ENCODE measurements at regions not wholly inside any gene's neighbourhood (a gene's known extent, or its start where the extent isn't known, plus 50 kb on each side); places are given as distances from the start of the nearest gene placed in this dataset.

GRCh38 chr4:66073961-66074360 lies 403.7 kb upstream of the EPHA5 start:
- Histone ChIP-seq H3K4me3 (ENCODE audit: low read depth in 2 of 2, low read length in 1 of 2) (no peak overlapping the region), H3K9me3 (no peaks in the 10 kb centered on the region), H3F3A (replicated peaks; ENCODE audit: insufficient read depth) (no peaks in the 10 kb centered on the region), H3K27me3 (ENCODE audit: insufficient read depth) (no peaks in the 10 kb centered on the region), H4K20me1 (ENCODE audit: insufficient read depth) (no peaks in the 10 kb centered on the region), H3K27ac (ENCODE audit: low read depth in 2 of 2, low read length in 1 of 2) (no peak overlapping the region), H3K9ac (no peak overlapping the region), H3K4me2 (no peak overlapping the region), H3K79me2 (ENCODE audit: insufficient read depth) (no peaks in the 10 kb centered on the region), H3K9me2 (no peaks in the 10 kb centered on the region), H3K4me1 (ENCODE audit: control insufficient read depth in 1 of 2, insufficient read depth in 2 of 2, low read depth in 1 of 2, low read length in 1 of 2) (no peaks in the 10 kb centered on the region), H2AFZ (ENCODE audit: low read depth) (no peak overlapping the region), H3K36me3 (replicated peaks in 1 of 2; ENCODE audit: control insufficient read depth in 1 of 2, insufficient read depth in 2 of 2, low read length in 1 of 2) (no peaks in the 10 kb centered on the region)
- CTCF ChIA-PET = no interaction called here
- 21% methylated on average over 2 of the region's 2 CpGs for WGBS (ENCODE audit: low lambda C conversion rate)
- DNase-seq = no peak
- POLR2A ChIA-PET = no interaction called here
- TF ChIP-seq CTCF (IDR thresholded peaks at IDR 0.05) (no peak), TEAD4 (IDR thresholded peaks at IDR 0.05; ENCODE audit: borderline replicate concordance, insufficient read depth) (no peak), ELF1 (IDR thresholded peaks at IDR 0.05) (no peak), IRF3 (IDR thresholded peaks at IDR 0.05; ENCODE audit: low read depth, low read length) (no peak), FOXM1 (IDR thresholded peaks at IDR 0.05; ENCODE audit: low read depth) (no peak), ZBTB33 (IDR thresholded peaks at IDR 0.05; ENCODE audit: borderline replicate concordance, low read depth) (no peak), NRF1 (IDR thresholded peaks at IDR 0.05; ENCODE audit: low read depth, low read length) (no peak), REST (IDR thresholded peaks at IDR 0.05; ENCODE audit: low read depth, low read length) (no peak), YY1 (IDR thresholded peaks at IDR 0.05; ENCODE audit: low read depth) (no peak)

Data from SK-N-SH (cell line).